K562 (cell line): ENCODE measurements at regions not wholly inside any gene's neighbourhood (a gene's known extent, or its start where the extent isn't known, plus 50 kb on each side); places are given as distances from the start of the nearest gene placed in this dataset.

Source experiments
- CCNT2 ChIP-seq: IDR thresholded peaks from 2 replicates; pipeline ENCODE4 v1.6.1; 2011; ENCODE audit warnings: borderline replicate concordance, low read depth, mild to moderate bottlenecking, moderate library complexity, mixed read lengths, low read length; ENCODE audit not compliant: insufficient read length; ENCODE audit errors: extremely low read depth
- CTCF ChIP-seq, 3 experiments: IDR thresholded peaks in 2 of 3; conservative IDR thresholded peaks in 1 of 3; 2 replicates each; pipeline ENCODE4 v1.5.1; 2011 to 2012; ENCODE audit warnings: low read length in 3 of 3, mild to moderate bottlenecking in 3 of 3, control low read depth in 2 of 3, improper control_type of control experiment in 1 of 3, inconsistent platforms in 1 of 3, low read depth in 1 of 3, mixed read lengths in 1 of 3, moderate library complexity in 1 of 3; ENCODE audit not compliant: insufficient read depth in 2 of 3
- E4F1 ChIP-seq: fragments of 250-450 bp; sonication (Bioruptor Pico); IDR thresholded peaks from 2 replicates; pipeline ENCODE4 v1.5.0; 2021; ENCODE audit warnings: mild to moderate bottlenecking, borderline replicate concordance
- HMGXB4 ChIP-seq: sonication (generic); formaldehyde crosslinking; IDR thresholded peaks from 2 replicates; pipeline ENCODE4 v1.8.1; 2023; ENCODE audit warnings: mild to moderate bottlenecking, missing genetic modification reagents

GRCh38 chr10:78401624-78402367 lies 368.1 kb downstream of the RPS24 start:
- TF ChIP-seq CTCF (IDR thresholded peaks at IDR 0.05 in 2 of 3, conservative IDR thresholded peaks at IDR 0.05 in 1 of 3; ENCODE audit: insufficient read depth in 2 of 3, low read depth in 1 of 3, low read length in 3 of 3), result no peak
- TF ChIP-seq E4F1 (CRISPR knock-in tag), result no peak
- TF ChIP-seq CCNT2, result no peak
- TF ChIP-seq HMGXB4 (CRISPR knock-in tag), result no peak
